GM12878 (cell line): ENCODE measurements at regions not wholly inside any gene's neighbourhood (a gene's known extent, or its start where the extent isn't known, plus 50 kb on each side); places are given as distances from the start of the nearest gene placed in this dataset.

Source experiments
- ATAC-seq: fragments of 200-7000 bp; cut with Tn5 transposase; 3 replicates; pipeline ENCODE4 v1.9.1; 2020; ENCODE audit warnings: mild to moderate bottlenecking, moderate library complexity
- BruUV-seq: library from RNA; stranded (reverse); fragments of 400-500 nt; replicated peaks from 2 replicates; lab custom pipeline; 2021; lab: Mats Ljungman, UMichigan
- CTCF ChIA-PET: fragments of 300-600 bp; sonication (Branson Sonifier 250); formaldehyde crosslinking; extraction: SDS; loops from one replicate; lab custom pipeline; 2021; ENCODE audit warnings: inconsistent platforms; lab: Yijun Ruan, JAX
- POLR2A ChIA-PET: fragments of 350-600 bp; formaldehyde crosslinking; extraction: SDS; loops from one replicate; lab custom pipeline; 2021; ENCODE audit warnings: inconsistent platforms; lab: Charles Lee
- RAD21 ChIA-PET: fragments of 300-600 bp; sonication (Branson Sonifier 250); formaldehyde crosslinking; loops from one replicate; lab custom pipeline; 2023; ENCODE audit warnings: antibody characterized with exemption; ENCODE audit not compliant: unreplicated experiment; lab: Charles Lee
- SMC1A ChIA-PET: fragments of 300-600 bp; sonication (Branson Sonifier 250); formaldehyde crosslinking; loops from one replicate; lab custom pipeline; 2023; ENCODE audit not compliant: unreplicated experiment, uncharacterized antibody; lab: Charles Lee
- DNase-seq: peaks from one replicate; pipeline ENCODE4 v3.0.0-alpha.2; 2011; ENCODE audit warnings: low read depth, low spot score
- FAIRE-seq: peaks from 3 replicates; lab custom pipeline; 2011; peaks lifted over from hg19 to GRCh38; lab: Jason Lieb, UNC
- H2AFZ ChIP-seq: 2 replicates; pipeline ENCODE4 v1.6.0; 2011; ENCODE audit warnings: low read depth, low read length, control low read depth; ENCODE audit not compliant: control insufficient read depth
- H3K27ac ChIP-seq: 2 replicates; pipeline ENCODE4 v1.5.1; 2011; ENCODE audit warnings: control low read depth; ENCODE audit not compliant: control insufficient read depth, insufficient read depth
- H3K27me3 ChIP-seq, 2 experiments: replicated peaks in 1 of 2; 2 replicates each; pipeline versions ENCODE4 v1.6.0 to v1.6.1; 2011; ENCODE audit warnings: low read length in 1 of 2; ENCODE audit not compliant: control insufficient read depth in 2 of 2, insufficient read depth in 2 of 2
- H3K36me3 ChIP-seq, 2 experiments: 2 replicates each; pipeline ENCODE4 v1.5.1; 2011; ENCODE audit warnings: low read length in 1 of 2; ENCODE audit not compliant: control insufficient read depth in 2 of 2, insufficient read depth in 2 of 2
- H3K4me1 ChIP-seq: 2 replicates; pipeline ENCODE4 v1.6.1; 2011; ENCODE audit warnings: mild to moderate bottlenecking, low read length, moderate library complexity, mixed read lengths; ENCODE audit not compliant: control insufficient read depth, insufficient read depth
- H3K4me2 ChIP-seq: 2 replicates; pipeline ENCODE4 v1.6.0; 2011; ENCODE audit warnings: control low read depth; ENCODE audit not compliant: control insufficient read depth, insufficient read depth
- H3K4me3 ChIP-seq: fragments of 200-600 bp; sonication (generic); 2 replicates; pipeline ENCODE4 v1.5.1; 2016
- H3K79me2 ChIP-seq: 2 replicates; pipeline ENCODE4 v1.6.0; 2011; ENCODE audit warnings: low read length; ENCODE audit not compliant: control insufficient read depth, insufficient read depth
- H3K9ac ChIP-seq: 2 replicates; pipeline ENCODE4 v1.8.0; 2011; ENCODE audit warnings: low read length, control low read depth, mixed read lengths; ENCODE audit not compliant: control insufficient read depth, insufficient read depth
- H3K9me3 ChIP-seq: replicated peaks from 3 replicates; pipeline ENCODE4 v1.5.1; 2011; ENCODE audit warnings: mild to moderate bottlenecking, low read length; ENCODE audit not compliant: control insufficient read depth, insufficient read depth
- H4K20me1 ChIP-seq: 2 replicates; pipeline ENCODE4 v1.6.0; 2011; ENCODE audit not compliant: control insufficient read depth, insufficient read depth
- GATAD2B ChIP-seq: fragments of 450-650 bp; conservative IDR thresholded peaks from 2 replicates; pipeline ENCODE4 v1.6.1; 2017; ENCODE audit warnings: low read depth, mild to moderate bottlenecking, moderate library complexity
- MEF2B ChIP-seq: fragments of 450-650 bp; IDR thresholded peaks from 2 replicates; pipeline ENCODE4 v1.6.1; 2018; ENCODE audit warnings: mild to moderate bottlenecking, moderate library complexity; ENCODE audit not compliant: partially characterized antibody, poor library complexity, severe bottlenecking
- MLLT1 ChIP-seq: fragments of 450-650 bp; IDR thresholded peaks from 2 replicates; pipeline ENCODE4 v1.6.1; 2016; ENCODE audit warnings: mild to moderate bottlenecking
- MYC ChIP-seq: IDR thresholded peaks from 2 replicates; pipeline ENCODE4 v1.6.1; 2011; ENCODE audit warnings: mild to moderate bottlenecking, low read length, moderate library complexity, inconsistent platforms; ENCODE audit not compliant: insufficient read depth, insufficient replicate concordance, insufficient read length, severe bottlenecking
- NFXL1 ChIP-seq: fragments of 450-650 bp; IDR thresholded peaks from 2 replicates; pipeline ENCODE4 v1.6.1; 2017; ENCODE audit warnings: antibody characterized with exemption, mild to moderate bottlenecking, borderline replicate concordance
- NFYA ChIP-seq: IDR thresholded peaks from 2 replicates; pipeline ENCODE4 v1.6.1; 2011; ENCODE audit warnings: low read depth, mild to moderate bottlenecking, low read length, improper control_type of control experiment, borderline replicate concordance
- NR2C2 ChIP-seq: IDR thresholded peaks from 2 replicates; pipeline ENCODE4 v1.6.1; 2011; ENCODE audit warnings: borderline replicate concordance, low read depth; ENCODE audit not compliant: control insufficient read depth, insufficient read length
- PAX5 ChIP-seq: IDR thresholded peaks from 2 replicates; pipeline ENCODE4 v1.6.1; 2011; ENCODE audit warnings: low read depth, low read length, borderline replicate concordance
- POU2F2 ChIP-seq: IDR thresholded peaks from 3 replicates; pipeline ENCODE4 v1.6.1; 2011; ENCODE audit warnings: low read depth, mild to moderate bottlenecking, low read length, borderline replicate concordance
- RAD21 ChIP-seq: IDR thresholded peaks from 2 replicates; pipeline ENCODE4 v1.6.1; 2011; ENCODE audit warnings: mild to moderate bottlenecking, low read depth, low read length, moderate library complexity; ENCODE audit not compliant: insufficient read depth
- RAD51 ChIP-seq: fragments of 450-650 bp; IDR thresholded peaks from 2 replicates; pipeline ENCODE4 v1.6.1; 2016; ENCODE audit warnings: moderate library complexity, mild to moderate bottlenecking, inconsistent platforms
- RCOR1 ChIP-seq: conservative IDR thresholded peaks from 2 replicates; pipeline ENCODE4 v1.6.1; 2012; ENCODE audit warnings: low read depth, low read length, improper control_type of control experiment
- RELA ChIP-seq: fragments of 450-650 bp; IDR thresholded peaks from 2 replicates; pipeline ENCODE4 v1.8.0; 2014; ENCODE audit warnings: borderline replicate concordance; ENCODE audit not compliant: partially characterized antibody
- REST ChIP-seq: IDR thresholded peaks from 2 replicates; pipeline ENCODE4 v1.6.1; 2012; ENCODE audit warnings: mild to moderate bottlenecking, low read depth, low read length
- ZBED1 ChIP-seq: IDR thresholded peaks from 2 replicates; pipeline ENCODE4 v1.6.1; 2016; ENCODE audit warnings: borderline replicate concordance
- ZBTB4 ChIP-seq: fragments of 450-650 bp; formaldehyde crosslinking; IDR thresholded peaks from 2 replicates; pipeline ENCODE4 v1.4.0; 2022; ENCODE audit warnings: mild to moderate bottlenecking, moderate library complexity
- WGBS: methylation state at CpG from one replicate; pipeline ENCODE4 v1.1.6; 2016; ENCODE audit warnings: low lambda C conversion rate; ENCODE audit not compliant: insufficient replicate concordance, insufficient coverage; ENCODE audit errors: missing lambda C conversion rate; 5-methylcytosine and 5-hydroxymethylcytosine counted together
- in situ Hi-C: fragments of 300-500 bp; cut with MboI; formaldehyde crosslinking; loops from 9 replicates; pipeline ENCODE4 v1.14.3; 2018; ENCODE audit warnings: mixed read lengths
- intact Hi-C: fragments of 100-400 bp; cut with micrococcal nuclease; formaldehyde crosslinking; loops from one replicate; pipeline ENCODE4 v1.14.2; 2022; ENCODE audit not compliant: unreplicated experiment

GRCh38 chr12:25828188-25828587 lies 130.3 kb upstream of the RASSF8 start (continued):
- no peak for TF ChIP-seq PAX5
- no peak for TF ChIP-seq NFXL1
- no peak for TF ChIP-seq RCOR1
- no peak for TF ChIP-seq GATAD2B
- TF ChIP-seq MYC = no peak
- TF ChIP-seq POU2F2 = no peak

- POLR2A ChIA-PET = no interaction called here
- in situ Hi-C loops = no loop called here
- no peak for TF ChIP-seq NR2C2
- no peak for TF ChIP-seq ZBTB4 (CRISPR knock-in tag)
- TF ChIP-seq REST = no peak
- TF ChIP-seq NFYA = no peak
- TF ChIP-seq RELA = no peak
- no peak for TF ChIP-seq RAD21
- no peak for TF ChIP-seq ZBED1
- no peak for TF ChIP-seq RAD51
- no peak for TF ChIP-seq MEF2B
- no peak for TF ChIP-seq MLLT1
These were observed 129.3 kb upstream of the RASSF8 start for GRCh38 chr12:25829192-25829591.

More at GRCh38 chr12:25829192-25829591, 129.3 kb upstream of the RASSF8 start:
- no peaks in the 10 kb centered on the region; the same call in 1 of the 2 replicates for H4K20me1 ChIP-seq
- FAIRE-seq = no peak
- ChIA-PET SMC1A (no interaction called here), CTCF (no interaction called here), RAD21 (no interaction called here)
- H3K9me3 ChIP-seq = no peaks in the 10 kb centered on the region
- H3K9ac ChIP-seq = no peak overlapping the region
- H2AFZ ChIP-seq = no peak overlapping the region
- ATAC-seq = no peak
- H3K36me3 ChIP-seq = no peaks in the 10 kb centered on the region
- no peaks in the 10 kb centered on the region for H3K79me2 ChIP-seq
- intact Hi-C loops = no loop called here
- no peak for DNase-seq
- no peaks in the 10 kb centered on the region; a peak in 1 of 4 replicates for H3K27me3 ChIP-seq
- H3K4me1 ChIP-seq = no peaks in the 10 kb centered on the region
- no peak overlapping the region for H3K4me3 ChIP-seq
- H3K27ac ChIP-seq = no peak overlapping the region
- 18% methylated on average over 3 of the region's 3 CpGs for WGBS
- BruUV-seq = no TSS peak
- no peak overlapping the region for H3K4me2 ChIP-seq
